HG02870 (cell line): ENCODE measurements at regions not wholly inside any gene's neighbourhood (a gene's known extent, or its start where the extent isn't known, plus 50 kb on each side); places are given as distances from the start of the nearest gene placed in this dataset.
"Not testable (repeated sequence)": the region's sequence is repeated elsewhere in the genome, so short reads cannot be mapped to it uniquely, and the experiment has no call there.

ENCODE experiments used
- ATAC-seq: cut with Tn5 transposase; IDR thresholded peaks from one replicate; pipeline ENCODE4 v1.9.1; 2021; ENCODE audit warnings: mild to moderate bottlenecking, moderate library complexity; ENCODE audit not compliant: unreplicated experiment

DNA sequence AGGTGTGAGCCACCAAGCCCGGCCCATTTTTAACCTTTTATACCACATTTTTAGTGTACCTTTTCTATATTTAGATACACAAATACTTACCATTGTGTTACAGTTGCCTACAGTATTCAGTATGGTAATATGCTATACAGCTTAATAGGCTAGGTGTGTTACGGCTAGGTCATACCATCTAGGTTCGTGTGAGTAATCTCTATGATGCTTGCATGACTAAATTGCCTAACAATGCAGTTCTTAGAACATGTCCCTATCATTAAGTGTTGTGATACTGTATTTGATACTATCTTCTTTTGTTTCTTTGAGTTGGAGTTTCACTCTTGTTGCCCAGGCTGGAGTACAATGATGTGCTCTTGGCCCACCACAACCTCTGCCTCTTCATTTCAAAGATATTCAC is 387.7 kb upstream of the SASH1 start:
- no peak for ATAC-seq

DNA sequence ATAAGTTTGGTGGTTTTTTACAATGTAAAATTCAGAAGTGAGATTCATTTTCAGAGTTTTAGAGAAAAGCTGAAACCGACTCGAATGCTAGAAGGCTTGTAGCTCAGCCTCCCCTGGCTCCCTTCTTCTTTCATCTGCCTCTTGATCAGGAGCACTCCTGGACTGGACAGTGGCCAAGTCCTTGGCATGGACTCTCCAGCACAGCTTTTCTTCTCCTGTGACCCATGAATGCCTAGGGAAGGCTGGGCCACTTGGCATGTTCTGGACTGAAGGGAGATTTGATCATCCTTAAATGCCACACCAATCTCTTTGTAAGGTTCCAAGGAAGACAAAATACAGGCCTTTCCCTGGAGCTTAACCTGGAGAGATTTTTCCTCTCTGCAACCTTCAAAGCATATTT is 384.0 kb upstream of the SASH1 start:
- ATAC-seq: no peak

DNA sequence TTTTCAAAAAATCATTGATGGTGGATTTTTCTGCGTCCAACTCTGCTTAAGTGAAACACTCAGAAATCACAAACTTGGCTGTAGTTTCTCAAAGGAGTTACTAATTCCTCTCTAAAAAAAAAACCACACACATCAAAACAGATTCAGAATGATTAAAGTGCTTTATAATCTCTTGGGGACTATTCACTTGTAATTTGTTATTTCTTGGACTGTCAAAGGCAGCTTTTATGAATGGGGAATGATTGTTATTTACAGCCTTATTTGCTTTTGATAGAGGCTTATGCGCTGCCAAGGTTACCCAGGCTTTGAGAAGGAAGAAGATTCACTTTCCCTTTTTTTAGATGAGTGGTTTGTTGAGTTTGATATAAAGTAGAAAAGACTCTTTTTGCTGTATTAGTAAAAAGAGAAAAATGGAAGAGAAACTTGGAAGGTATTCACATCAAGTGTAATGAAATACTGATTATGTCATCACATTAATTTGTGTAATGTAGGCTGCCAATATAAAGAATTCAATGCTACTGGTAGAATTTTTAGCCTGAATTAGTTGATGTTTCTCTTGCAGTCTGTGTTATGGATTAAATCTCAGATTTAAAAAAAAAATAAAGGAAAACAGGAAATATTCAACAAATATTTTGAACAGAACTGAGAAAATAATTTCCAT is 381.0 kb upstream of the SASH1 start:
- ATAC-seq: no peak

DNA sequence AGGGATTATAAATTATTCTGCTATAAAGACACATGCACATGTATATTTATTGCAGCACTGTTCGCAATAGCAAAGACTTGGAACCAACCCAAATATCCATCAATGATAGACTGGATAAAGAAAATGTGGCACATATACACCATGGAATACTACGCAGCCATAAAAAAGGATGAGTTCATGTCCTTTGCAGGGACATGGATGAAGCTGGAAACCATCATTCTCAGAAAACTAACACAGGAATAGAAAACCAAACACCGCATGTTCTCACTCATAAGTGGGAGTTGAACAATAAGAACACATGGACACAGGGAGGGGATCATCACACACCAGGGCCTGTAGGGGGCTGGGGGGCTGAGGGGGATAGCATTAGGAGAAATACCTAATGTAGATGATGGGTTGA is 377.2 kb upstream of the SASH1 start:
- not testable (repeated sequence) for ATAC-seq

DNA sequence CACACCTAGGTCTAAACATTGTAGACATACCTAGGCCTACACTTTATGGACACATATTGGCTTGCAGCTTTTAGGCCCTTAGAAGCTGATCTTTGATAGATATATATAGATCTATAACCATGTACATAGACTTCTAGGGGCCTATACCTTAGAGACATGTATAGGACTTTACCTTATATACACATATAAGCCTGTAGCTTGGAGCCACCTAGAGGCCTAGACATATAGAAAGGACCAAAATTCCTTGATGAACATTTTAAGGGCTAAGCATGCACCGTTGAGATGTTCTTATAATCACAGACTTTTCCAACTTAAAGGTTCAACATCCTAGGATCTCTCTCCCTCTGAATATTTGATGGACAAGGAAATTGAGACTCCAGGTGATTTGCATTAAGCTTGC is 371.7 kb upstream of the SASH1 start:
- ATAC-seq: no peak

DNA sequence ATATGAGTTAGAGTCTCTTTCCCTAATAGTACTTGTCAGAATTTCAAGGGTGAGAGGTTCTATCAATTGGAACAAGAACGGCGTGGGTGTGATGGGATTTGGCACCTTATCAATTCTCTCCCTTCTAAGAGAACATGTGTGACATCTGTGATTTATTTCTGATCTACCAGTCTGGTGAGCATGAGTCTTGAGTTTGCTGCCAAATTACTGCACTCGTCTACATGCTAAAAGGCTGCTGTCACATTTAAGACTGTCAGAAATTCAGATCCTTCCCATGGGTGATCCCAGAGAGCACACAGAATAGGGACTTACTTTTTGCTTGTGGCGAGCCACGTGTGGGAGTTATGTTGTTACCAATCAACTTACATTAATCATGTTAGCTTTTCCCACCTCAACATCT is 370.2 kb upstream of the SASH1 start:
- ATAC-seq: no peak

DNA sequence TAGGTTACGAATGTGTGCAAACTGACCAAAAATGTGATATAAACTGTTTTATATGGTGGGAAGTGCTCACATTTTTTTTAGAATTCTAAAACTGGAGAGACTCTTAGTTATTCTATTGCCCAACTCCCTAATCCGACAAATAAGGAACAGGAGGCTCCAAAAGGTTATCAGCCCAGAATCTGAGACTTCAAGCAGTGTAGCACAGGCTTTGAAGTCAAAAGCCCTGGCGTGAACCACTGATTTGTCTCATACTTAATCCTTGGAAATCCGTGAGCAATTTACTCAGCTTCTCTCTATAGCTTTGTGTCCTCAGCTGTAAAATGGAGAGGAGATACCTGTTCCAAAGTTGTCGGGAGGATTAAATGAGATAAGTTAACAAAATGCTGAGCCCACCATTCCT is 368.8 kb upstream of the SASH1 start:
- ATAC-seq: no peak

DNA sequence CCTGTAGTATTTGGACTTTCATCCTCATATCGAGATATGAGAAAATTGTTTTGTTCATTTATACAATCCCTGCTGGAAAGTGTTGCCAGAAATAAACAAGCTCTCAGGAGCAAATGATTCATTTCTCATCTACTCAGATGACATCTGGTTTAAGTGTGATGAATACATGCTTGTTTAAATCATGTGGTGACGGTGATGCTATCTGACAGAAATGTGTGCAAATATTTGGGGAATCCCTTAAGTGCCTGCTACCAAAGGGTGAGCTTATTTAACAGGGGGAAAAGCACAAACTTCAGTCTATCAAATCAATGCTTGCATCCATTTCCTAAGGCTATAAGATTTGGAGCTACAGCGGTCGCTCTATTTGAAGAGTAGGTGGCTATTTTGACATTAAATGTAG is 368.3 kb upstream of the SASH1 start:
- no peak for ATAC-seq

DNA sequence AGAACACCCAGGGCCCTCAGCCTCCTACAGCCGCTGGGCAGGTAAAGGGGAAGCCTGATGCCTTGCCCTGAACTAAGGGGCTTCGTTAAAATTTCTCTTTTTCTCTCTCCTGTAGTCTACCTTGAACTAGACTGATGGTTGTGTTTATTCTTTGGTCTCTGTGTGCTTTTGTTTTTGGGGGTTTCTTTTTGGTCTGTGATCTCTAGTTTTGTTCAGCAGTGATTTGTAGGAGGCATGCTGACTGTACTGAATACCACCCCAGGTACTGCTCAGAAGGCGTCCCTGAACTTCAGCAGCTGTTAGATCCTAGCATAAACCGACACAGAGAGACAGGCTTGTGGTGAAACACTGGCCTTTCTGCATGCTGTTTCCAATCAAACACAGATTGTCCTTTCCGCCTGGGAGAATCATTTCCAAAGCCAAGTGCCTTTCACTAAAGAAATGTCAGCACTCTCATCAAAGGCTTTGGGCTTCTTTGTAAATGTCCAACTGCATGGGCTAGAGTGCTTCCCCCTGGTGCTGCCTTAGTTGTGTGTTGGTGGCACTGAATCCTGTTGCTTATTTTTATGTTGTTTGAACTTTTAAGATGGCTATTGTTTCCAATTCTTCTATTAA is 364.7 kb upstream of the SASH1 start:
- ATAC-seq: no peak

DNA sequence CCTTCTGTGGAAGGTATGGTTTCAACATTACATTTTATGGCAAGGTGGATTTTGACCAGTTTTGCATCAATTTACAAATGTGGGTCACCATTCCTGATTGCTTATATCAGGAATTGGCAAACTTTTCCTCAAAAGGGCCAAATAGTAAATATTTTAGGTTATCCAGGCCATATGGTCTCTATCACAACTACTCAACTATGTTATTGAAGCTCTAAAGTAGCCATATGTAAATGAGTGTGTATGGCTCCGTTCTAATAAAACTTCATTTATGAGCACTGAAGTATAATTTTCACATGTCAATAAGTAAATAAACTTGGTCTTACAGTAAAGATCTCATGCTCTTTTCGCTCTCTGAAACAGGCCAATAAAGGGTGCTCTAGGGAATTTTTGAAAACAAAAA is 362.7 kb upstream of the SASH1 start:
- no peak for ATAC-seq

DNA sequence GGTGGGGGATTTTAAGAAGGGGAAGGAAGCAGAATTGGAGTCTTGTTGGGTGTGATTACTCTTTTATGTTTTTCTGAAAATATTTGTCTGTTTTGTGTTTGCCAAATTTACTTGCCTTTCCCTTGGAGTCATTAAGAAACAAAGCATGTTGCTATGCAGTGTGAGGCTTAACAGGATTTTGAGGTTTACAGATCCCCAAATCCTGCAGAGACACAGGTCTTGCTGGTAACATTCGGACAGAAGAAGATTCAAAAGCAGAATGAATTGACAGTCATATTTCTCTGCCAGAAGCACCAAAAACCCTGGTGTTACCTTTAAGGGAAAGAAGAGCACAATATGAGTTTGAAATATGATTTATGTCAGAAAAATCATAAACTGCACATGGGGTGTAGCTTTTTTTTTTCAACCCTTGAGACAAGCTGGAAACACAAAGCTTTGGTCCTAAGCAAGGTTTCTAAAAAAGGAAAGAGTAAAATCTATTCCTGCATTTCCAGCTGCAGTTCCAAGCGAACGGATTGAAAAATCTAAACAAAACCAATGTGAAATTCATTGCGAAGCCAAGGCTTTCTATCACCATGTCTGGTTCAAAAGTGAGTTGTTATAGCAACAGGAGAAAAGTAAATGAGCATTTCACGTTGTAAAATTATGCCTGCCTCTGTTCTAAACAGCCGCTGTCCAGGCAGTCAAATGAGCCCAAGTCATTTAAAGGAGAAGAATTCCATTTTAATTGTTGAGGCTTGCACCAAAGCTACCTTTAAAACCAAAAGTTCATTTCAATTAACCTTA is 358.9 kb upstream of the SASH1 start:
- no peak for ATAC-seq

DNA sequence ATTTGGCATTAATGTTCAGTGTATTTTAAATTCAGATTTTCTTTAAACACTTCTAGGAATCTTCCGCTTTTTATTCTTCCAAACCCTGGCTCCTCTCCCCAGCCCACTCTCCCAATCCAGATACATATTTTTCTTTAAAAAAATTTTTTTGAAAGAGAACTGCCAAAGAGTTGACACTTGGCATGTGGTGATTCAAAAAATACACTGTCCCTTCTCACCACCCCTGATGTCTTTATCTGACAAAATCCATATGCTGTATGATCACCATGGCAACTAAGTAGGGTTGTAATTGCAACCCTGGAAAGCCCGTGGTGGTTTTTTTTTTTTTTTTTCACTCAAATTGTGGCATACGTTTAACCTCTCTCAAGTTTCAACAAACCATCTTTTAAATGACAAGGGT is 355.8 kb upstream of the SASH1 start:
- ATAC-seq: no peak

DNA sequence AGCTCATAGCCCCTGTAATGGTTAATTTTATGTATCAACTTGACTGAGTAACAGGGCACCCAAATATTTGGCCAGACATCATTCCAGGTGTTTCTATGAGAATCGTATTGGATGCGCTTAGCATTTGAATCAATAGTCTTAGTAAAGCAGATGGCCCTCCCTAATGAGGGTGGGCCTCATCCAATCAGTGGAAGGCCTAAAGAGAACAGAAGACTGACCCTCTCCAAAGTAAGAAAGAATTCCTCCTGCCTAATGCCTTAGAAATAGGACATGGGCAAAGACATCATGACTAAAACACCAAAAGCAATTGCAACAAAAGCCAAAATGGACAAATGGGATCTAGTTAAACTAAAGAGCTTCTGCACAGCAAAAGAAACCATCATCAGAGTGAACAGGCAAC is 352.5 kb upstream of the SASH1 start:
- no peak for ATAC-seq

DNA sequence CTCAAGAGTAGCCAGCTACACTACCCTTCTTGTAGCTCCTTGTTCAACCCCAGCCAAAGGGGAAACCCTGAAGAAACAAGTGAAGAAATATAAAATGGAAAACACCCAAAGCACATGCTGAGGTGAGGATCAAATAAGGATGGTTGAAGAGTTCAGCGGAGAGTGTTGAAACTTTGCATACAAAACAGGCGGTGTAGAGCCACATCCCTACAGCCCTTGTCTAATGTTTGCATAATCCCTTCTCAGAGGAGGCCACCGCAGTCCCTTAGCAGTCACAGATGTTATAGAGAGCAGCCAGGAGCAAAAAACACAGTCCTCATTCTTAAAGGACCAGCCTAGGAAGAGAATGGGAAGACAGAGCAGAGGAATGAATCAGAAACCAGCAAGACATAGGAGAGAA is 350.7 kb upstream of the SASH1 start:
- ATAC-seq: no peak

DNA sequence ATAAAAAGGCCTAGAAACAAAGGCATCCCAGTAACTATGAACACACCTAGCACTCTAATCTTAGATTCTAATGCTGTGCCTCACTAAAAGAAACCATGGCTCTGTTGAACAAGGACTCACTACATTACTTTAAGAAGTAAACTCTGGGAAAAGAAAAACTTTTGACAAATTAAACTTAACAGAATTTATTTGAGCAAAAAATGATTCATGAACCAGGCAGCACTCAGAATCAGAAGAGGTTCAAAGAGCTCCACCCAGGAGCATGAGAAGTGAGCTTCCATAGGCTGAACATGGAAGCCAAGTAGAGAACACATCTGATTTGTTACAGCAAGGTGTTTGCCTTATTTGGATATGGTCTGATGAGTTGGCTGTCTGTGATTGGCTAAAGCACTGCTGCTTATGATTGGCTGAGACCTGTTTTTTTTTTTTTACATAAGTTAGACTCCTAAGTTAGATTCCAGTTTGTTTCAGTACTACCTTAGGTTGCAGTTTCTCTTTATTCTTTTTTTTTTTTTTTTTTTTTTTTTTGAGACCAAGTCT is 343.6 kb upstream of the SASH1 start:
- no peak for ATAC-seq

DNA sequence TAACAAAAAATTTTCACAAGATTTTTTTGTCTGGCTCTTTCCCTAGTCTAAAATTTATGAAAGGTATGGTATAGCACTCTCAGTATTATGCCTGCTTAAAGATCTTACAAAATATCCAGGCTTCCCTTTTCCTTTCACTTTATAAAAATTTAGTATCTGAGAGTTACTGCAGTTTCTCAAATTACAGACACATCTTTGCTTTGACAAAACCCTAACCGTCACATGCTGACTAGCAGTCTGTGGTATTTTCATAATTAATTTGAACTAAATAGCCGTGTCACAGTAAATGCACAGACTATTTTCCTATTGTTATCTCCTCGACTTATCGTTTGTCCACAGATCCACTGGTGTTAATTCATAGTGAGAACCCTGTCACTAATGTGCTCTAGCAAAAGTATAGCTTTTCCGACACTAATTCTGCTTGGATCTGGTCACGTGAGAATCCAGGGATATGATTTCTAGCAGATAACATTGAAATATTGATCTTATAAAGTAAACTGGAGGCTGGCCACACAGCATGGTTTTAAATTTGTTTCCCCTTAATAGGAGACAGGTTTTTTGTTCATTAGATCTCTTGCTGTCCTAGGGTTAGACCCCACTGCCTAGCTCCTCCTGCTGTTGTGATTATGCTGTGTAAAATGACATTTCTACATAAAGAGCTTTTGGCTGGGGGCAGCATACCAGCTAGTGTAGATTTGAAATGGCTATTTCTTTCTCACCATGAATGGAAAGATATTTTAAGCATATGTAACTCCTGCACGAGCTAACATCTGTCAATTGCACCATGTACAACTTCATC is 340.6 kb upstream of the SASH1 start:
- ATAC-seq: no peak

DNA sequence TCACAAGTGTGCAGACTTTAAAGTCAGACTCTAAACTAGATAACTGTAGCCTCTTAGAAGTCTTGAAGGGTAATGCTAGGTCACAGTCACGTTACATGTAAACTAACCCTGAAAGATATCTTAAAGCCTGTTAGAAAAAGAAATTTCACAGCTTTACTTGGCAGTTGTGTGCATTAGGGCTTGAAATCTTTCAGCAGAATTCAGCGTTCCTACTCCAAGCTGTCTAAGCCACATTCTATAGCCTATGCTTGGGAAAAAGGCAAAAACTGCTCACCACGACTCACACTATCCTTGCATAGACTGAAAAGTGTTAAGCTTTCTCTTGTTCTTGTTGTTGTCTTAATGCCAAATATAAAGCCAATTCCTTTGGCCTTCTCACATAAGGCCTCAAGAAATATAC is 338.0 kb upstream of the SASH1 start:
- ATAC-seq: no peak

DNA sequence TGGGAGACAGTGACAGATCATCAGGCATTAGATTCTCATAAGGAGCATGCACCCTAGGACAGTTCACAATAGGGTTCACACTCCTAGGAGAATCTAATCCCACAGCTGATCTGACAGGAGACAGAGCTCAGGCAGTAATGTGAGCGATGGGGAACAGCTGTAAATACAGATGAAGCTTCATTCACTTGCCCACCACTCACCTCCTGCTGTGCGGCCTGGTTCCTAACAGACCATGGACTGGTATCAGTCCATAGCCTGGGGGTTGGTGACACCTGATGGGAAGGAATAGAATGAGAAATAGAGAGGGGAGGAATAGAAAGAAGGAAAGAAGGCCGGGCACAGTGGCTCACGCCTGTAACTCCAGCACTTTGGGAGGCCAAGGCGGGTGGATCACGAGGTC is 336.8 kb upstream of the SASH1 start:
- no peak for ATAC-seq

DNA sequence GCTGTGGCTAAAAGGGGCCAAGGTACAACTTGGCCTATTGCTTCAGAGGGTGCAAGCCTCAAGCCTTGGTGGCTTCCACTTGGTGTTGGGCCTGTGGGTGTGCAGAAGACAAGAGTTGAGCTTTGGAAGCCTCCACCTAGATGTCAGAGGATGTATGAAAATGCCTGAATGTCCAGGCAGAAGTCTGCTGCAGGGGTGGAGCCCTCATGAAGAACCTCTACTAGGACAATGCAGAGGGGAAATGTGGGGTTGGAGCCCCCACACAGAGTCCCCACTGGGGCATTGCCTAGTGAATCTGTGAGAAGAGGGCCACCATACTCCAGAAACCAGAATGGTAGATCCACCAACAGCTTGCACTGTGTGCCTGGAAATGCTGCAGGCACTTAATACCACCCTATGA is 332.1 kb upstream of the SASH1 start:
- not testable (repeated sequence) for ATAC-seq

DNA sequence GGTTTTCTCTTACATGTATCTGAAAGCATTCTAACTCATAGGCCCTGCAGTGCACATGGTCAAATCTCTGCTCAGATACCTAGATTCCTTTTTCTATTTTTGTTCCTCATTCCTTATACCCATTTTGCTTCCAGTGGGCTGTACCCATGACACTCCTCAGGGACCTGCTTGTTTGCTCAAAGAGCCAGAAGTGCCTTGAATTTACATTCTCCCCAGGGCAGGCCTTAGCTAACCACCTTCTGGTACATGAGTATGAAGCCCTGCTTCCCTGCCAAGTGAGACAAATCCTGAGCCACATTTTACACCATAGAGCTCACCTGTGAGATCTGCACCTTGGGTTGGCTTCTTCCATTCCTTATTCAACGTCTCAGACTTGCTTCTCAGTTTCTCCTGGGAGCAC is 326.6 kb upstream of the SASH1 start:
- no peak for ATAC-seq

DNA sequence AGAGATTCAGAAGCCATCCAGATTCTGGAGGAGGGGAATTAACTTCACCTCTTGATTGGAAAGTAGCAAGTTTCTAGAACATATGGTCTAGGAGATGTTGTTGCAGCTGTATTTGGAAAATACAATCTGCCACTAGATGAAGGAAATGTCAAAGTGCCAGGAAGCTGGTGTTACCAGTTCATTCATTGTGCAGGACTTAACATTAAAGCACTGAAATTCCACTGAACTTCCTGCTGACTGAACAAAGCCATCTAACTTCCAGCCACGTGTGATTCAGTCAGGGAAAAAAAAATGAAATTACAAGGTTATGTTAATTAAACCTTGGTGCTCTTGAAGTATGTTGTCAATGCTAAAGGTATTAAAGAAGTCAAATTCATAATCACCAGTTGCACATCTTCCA is 321.5 kb upstream of the SASH1 start:
- no peak for ATAC-seq
